HG03108 (cell line): ENCODE measurements at regions not wholly inside any gene's neighbourhood (a gene's known extent, or its start where the extent isn't known, plus 50 kb on each side); places are given as distances from the start of the nearest gene placed in this dataset.

Experiments
- ATAC-seq: cut with Tn5 transposase; IDR thresholded peaks from one replicate; pipeline ENCODE4 v1.9.1; 2021; ENCODE audit warnings: moderate library complexity; ENCODE audit not compliant: unreplicated experiment

DNA sequence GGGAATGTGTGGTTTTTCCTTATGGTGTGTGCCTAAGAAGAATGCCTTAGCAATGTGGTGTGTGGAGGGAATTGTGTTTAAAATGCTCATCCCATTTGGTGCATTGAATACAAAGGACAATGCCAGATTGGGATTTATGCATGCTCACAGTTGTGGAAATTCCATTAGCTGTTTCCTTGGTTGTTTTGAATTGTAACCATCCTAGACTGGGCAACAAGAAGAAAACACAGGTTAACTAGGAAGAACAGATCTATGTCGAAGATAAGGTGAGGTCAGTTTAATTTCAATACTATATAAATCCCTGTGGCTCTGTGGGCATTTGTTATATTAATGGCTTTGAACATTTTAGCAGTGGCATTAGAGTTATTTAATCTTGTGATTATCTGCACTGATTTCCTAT lies 266.8 kb downstream of the MAT2B start:
- no peak for ATAC-seq

DNA sequence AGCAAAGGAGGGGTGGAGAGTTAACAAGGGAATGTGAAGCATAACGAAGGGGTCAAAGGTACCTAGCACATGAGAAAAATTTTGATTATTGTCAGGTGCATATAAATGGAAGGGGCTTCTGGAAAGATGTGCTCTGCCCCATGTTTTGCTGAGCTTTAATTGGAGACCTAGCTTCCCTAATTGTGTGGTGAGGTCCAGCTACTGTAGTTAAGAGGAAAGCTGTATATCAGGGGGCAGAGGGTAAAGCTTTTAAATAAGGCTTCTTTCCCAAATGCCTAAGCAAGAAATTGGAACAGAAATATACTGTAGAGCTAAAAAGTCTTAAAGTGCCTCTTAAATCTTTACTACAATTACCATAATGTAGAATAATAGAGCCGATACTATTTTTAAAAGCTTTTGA lies 267.2 kb downstream of the MAT2B start:
- no peak for ATAC-seq

DNA sequence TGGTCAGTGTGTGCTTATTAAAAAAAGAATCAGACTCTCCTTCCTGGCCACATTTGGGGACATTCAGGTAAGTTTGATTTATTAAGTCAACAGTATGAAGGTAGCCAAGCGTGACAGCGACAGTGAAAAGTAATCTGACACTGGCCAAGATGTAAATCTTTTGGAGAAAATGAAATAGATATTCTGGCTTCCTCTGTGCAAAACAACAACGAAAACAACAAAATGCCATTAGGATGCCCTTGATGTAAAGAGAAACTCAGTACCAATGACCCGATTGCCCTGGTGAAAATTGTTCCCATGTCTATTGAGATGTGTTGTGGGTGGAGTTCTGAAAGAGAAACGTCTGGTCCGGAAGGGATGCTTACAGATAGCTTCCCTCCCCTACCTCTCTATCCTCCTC lies 267.8 kb downstream of the MAT2B start:
- ATAC-seq: no peak

DNA sequence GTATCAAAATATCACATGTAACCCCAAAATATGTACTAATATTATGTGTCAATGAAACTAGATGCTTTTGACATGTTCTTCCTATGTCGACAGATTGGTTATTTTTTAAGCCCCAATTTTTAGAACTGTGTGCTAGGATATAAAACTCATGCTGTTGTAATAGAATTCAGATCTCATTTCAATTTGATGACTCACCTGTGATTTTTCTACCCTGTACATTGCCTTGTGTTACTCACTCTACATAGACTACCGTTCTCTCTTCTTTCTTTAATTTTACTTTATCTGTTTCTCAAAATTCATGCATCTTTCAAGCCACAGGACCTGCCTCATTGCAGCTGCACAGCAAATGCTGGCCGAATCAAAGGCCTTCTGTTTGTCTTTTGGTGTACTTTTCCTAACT lies 284.5 kb downstream of the MAT2B start:
- no peak for ATAC-seq

DNA sequence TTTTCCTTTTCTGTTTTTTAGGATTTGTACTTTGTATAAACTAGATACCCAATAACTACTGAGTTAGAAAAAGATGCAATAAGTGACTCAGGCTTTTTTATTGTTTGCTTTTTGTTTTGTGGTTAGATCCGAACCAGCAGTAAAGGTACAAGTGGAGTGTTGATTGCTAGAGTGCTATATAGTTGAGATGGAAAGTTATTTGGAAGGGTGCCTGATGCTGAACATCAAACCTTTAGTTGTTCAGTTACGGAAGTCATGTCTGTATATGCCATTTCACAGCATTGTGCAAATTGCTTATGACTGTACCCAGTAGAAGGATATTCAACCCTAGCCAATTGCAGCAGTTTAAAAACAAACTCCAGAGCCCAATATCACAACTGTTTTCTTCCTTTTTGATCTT lies 285.1 kb downstream of the MAT2B start:
- no peak for ATAC-seq

DNA sequence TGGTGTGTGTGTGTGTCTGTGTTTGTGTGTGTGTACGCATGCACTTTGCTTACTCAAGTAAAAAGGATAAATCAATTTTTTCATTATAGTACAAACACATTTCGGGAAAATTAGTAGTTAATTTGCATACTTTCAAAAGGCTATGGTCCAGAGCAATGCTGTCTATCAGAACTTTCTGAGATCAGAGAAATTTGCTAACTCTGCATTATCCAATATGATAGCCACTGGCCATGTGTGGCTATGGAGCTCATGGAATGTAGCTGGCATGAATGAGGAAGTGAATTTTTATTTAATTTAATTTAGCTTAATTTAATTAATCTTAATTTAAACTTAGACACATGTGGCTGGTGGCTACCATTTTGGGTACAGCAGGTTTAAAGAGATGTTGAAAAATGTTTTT lies 289.6 kb downstream of the MAT2B start:
- ATAC-seq: no peak

DNA sequence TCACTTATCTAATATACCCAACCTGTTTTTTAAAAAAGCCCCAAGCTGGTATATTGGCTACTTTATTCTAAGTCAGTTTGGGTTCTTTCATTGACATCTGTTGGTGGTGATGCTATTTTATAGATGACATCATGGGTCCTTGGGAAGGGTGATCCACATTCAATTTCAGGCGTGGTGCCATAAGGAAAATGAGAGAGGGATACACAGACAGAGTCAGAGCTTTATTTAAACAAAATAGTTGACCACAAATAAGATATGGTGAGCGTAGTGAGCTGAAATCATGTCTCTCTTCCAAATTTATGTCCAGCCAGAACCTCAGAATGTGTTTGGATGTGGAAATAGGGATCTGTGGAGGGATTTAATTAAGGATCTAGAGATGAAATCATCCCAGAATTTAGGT lies 302.4 kb downstream of the MAT2B start:
- no peak for ATAC-seq

DNA sequence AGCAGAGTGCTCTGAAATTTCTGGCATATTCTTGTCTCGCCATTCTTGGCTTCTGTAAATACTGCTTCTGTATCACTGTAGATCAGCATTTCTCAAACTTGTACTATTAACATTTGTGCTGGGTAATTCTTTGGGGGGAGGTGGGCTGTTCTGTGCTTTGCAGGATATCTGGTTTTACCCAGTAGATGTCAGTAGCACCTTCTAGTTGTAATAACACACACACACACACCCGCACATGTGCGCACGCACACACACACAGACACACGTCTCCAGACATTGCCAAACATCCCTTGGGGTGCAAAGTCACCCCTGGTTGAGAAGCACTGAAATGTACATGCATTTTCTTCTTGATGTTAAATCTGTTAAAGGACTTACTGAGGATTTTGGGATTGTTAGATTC lies 304.1 kb downstream of the MAT2B start:
- ATAC-seq: no peak

DNA sequence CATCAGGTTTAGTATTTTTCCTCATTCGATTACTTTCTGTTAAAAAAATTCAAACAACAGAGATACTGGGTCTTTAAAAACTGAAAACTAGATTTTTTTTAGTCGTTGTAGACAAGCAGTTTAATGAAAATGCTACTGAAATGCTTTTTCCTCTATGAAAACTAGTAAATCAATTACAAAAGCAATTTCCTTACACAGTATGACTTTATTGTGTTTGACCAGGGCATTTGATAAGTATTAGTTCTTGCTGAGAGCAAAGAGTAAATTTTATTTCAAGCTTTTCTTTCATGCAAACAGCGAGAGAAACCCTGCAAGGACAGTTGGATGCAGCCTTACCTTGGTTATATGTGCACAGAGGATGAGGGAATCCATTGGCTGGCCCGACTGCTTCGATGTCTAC lies 308.5 kb downstream of the MAT2B start:
- no peak for ATAC-seq

DNA sequence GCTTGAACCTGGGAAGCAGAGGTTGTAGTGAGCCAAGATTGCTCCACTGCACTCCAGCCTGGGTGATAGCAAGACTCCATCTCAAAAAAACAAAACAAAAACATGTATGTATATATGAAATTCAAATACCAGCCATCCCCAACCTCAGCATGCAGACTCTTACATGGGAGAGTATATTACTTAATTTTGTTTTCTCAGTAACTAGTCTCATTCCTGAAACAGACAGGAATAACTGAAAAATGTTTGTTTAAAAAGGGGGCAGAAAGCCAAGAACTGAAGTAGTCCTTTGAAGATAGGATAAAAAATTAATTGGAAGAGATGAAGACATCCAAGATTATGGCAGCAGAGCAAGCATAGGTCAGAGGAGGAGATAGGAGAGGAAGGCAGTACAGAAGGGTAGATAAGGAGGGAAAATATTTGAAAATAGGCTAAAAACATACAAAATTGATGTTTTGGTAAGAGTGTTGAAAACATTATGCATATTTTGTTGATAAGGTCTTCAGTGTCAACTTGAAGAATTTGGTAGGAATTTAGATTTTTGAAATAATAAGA lies 309.9 kb downstream of the MAT2B start:
- ATAC-seq: no peak

DNA sequence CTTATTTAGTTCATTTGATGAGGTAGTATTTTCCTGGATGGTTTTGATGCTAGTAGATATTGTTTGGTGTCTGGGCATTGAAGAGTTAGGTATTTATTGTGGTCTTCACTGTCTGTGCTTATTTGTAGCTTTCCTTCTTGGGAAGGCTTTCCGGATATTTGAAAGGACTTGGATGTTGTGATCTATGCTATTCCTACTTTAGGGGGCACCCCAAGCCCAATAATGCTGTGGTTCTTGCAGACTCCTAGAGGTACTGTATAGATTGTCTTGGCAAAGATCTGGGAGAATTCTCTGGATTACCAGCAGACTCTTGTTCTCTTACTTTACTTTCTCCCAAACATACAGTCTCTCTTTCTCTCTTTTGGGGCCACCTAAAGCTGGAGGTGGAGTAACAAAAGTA lies 315.7 kb downstream of the MAT2B start:
- ATAC-seq: no peak

DNA sequence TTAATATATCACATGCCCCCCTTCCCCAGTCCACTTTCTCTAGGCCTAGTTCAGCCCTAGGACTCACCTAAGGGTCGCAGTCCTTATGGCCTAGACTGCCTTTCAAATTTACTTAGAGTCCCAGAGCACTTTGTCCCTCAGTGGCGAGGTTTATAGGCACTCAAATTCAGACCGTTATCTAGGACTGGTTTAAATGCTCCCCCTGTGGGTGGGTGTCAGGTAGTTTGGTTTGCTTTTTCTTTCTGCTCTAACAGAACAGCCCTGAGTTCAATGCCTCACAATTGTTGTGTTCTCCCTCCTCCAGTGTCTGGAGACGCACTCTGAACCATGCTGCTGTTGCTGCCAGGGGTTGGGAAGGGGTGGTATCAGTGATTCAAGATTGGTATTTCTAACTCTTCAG lies 317.1 kb downstream of the MAT2B start:
- no peak for ATAC-seq

DNA sequence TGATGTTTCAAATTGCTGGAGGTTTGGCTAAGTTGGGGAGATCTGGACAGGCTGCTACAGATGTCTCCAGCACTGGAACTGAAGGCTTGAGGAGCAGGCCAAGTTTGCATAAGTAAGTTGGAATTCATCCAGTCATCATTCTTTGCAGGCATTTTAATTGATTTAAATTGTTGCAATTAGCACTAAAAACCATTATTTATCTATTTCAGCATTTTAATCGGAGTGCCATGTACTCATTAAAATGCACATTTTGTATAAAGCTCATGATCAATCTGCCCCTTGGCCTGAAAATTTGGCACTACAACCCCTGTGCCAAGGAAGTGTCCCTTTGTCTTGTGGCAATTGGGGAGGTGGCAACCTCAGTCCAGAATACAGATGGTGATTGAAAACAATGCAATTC lies 320.2 kb downstream of the MAT2B start:
- no peak for ATAC-seq

DNA sequence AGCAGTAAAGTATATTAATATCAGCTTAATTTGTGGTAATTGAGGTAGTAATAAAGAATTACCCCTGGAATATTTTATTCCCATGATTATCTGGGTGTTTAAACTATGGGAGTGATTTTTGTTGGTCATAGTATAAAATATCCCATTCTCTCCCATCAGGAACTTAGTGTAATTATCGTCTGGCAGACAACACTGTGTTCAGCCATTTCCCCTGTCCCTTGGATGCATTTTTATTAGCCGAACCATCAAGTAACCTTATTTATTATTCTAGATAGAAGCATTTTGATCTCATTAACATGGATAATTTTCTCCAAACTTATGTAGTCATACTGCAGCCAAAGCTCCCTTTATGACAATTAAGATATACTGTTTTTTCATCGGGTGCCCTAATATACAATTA lies 320.8 kb downstream of the MAT2B start:
- no peak for ATAC-seq

DNA sequence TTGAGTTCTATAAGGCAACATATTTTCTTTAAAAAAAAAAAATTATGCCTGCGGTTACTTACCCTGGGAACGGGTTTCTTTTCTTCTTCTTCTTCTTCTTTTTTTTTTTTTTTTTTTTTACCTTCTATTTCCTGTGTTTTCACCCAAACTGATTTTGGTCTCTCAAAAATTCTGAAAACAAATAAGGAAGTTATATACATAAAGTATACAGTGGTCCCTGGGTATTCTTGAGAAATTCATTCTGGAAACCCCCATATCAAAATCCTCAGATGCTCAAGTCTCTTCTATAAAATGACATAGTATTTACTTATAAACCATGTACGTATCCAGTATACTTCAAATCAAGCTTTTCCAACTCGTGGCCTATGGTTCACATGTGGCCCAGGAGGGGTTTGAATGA lies 326.7 kb downstream of the MAT2B start:
- no peak for ATAC-seq

DNA sequence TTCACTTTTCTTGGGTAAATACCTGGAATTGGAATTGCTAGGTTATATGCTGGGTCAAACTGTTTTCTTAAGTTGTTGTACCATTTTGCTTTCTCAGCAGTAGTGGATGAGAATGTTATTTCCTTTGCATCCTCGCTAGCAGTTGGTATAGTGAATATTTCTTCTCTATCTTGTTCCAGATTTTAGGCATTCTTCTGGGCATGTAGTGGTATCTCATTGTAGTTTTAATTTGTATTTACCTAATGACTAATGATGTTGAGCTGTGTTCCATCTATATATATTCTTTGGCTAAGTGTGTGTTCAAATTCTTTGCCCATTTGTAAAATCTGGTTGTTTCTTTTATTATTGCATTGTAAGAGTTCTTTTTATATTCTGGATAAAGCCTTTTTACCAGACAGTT lies 333.3 kb downstream of the MAT2B start:
- ATAC-seq: no peak

DNA sequence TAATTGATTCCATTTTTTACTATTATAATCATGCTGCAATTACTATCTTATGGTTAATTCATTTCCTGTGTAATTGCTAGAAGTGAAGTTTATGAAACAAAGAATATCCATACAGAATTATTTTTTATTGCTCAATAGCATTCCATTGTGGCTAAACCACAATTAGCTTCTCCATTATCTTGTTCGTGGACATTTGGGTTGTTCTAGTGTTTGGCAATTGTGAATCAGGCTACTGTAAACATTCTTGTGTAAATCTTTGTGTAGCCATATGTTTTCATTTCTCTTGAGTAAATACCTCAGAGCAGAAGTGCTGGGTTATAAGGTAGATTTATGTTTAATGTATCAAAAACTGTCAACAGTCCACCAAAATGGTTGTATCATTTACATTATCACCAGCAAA lies 341.1 kb downstream of the MAT2B start:
- no peak for ATAC-seq

DNA sequence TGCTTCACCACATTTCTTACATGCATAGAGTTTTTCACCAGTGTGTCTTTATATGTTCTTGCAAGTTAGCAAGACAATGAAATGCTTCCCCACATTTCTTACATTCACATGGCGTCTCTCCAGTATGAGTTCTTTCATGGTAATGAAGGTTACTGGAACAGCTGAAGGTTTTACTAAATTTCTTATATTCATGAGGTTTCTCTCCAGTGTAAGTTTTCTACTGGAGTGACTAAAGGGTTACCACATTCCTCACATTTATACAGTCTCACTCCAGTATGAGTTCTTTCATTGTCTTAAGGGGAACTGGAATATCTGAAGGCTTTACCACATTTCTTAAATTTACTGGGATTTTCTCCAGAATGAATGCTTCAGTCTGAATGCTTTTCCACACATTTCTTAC lies 350.3 kb downstream of the MAT2B start:
- no peak for ATAC-seq

DNA sequence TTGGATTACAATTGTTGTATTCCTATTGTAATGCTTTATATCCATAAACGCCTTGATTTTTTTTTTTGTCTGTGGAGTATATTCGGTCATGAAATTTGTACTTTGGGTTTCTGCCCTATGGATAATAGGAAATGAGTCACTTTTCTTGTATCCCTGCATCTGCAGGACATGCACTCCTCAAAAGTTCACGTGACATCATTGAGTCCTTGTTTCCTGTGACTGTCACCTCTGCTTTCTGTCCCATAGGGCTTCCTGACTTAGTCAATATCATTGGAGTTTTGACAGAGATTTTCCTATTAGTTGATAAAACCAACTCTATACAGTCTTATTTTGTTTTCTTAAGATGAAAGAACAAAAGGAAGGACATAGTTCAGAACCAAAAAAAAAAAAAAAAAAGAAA lies 356.3 kb downstream of the MAT2B start:
- ATAC-seq: no peak

DNA sequence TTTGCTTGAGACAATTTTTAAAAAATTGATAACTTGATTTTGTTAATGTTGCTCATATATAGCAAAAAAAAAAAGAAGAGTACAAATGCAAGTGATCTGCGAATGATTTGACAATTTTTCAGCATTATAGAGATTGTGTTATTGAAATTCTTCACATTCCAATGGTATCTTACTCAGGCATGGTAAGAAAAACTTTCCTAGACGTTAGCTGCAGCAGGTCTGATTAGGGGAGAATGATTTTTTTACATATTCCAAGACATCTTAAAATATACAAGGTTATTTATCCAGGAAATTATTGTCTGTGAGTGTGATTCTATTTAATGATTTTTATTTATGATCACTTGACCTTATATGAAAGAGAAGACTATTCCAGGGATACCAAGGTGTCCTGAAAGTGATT lies 361.9 kb downstream of the MAT2B start:
- no peak for ATAC-seq

DNA sequence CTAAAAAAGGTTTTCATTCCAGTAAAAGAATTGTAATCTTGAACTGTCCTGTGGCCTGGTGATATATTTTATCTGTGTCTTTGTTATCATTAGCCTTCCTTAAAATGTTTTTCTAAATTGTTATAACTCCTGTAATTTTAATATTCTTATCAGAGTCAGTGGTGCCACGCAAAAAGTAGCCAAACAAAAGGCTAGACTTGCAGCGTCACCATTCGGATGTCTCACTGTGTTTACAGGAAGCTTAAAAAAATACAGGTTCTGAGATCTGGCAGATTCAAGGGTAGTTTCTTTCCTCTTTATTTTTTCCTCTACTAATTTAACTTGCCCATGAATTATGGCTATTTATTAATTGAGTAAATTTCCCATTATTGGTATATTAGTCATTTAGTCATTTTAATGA lies 362.3 kb downstream of the MAT2B start:
- no peak for ATAC-seq

DNA sequence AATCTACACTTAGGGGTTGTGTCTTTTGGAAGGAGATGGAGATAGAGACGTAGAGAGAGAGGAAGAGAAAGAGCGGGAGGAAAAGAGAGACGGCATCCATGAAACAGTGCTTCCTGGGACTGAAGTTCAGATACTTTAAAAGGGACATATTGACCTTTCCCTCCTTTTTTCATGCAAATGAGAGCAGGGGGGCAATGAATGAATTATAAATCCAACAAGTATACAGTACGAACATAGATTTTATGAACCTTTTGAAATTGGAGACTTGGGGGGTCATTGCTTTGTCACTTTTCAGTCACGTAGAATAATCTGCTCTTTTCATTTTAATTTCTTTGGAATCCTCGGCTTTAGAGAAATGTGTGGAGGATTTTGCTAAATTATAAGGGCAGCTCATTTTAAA lies 364.2 kb downstream of the MAT2B start:
- no peak for ATAC-seq

DNA sequence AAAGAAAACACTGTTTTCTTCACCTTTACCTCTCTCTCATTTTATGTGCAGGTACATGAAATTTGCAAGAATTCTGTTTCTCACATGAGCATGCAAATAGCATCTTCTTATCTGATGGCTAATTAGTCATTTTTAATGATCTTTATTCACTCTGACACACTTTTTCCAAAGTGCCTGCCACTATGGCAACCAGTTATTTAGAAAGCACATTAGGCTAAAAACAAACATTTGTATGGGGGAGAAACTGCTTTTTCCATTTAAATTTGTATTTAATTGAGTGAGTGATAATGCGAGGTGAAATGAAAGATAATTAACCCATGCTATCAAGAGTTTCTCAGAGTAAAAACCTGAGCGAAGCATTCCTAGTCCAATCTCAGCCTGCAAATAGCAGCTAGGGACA lies 365.0 kb downstream of the MAT2B start:
- ATAC-seq: no peak

DNA sequence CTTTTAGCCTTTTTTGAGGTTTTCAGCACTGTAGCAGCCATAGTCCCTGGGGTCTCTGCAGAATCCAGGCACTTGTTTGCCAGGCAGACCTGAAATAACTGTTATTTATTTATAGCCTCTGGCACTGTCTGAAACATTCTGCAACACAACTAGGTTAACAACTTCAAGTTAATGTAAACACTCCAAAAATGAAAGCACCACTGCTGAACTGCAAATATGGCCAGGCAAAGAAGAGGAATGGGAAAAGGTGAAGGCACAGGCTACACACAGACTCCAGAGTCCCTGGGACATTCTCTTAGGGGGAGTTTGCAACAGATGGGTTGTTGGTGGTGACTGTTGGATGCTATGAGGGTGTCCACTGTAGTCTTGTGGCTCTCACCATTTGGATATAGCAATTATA lies 369.0 kb downstream of the MAT2B start:
- ATAC-seq: no peak
